Inflammatory macrophage treated with lipopolysaccharide for 4 hours (primary cell): ENCODE measurements at regions not wholly inside any gene's neighbourhood (a gene's known extent, or its start where the extent isn't known, plus 50 kb on each side); places are given as distances from the start of the nearest gene placed in this dataset.
"Not testable (repeated sequence)": the region's sequence is repeated elsewhere in the genome, so short reads cannot be mapped to it uniquely, and the experiment has no call there.

ENCODE experiments used
- DNase-seq: peaks from one replicate; pipeline ENCODE4 v3.0.0-alpha.2; 2020

GRCh38 chr13:42373048-42373812 is 101.3 kb downstream of the AKAP11 start:
- no peak for DNase-seq

- no peak for DNase-seq
Measured at GRCh38 chr13:42375663-42376062, 103.7 kb downstream of the AKAP11 start.

- peak; percentile 55 for DNase-seq
Measured at GRCh38 chr13:42377640-42378382, 105.9 kb downstream of the AKAP11 start.

- no peak for DNase-seq
Measured at GRCh38 chr13:42378383-42378780, 106.4 kb downstream of the AKAP11 start.

- no peak for DNase-seq
Measured at GRCh38 chr13:42379241-42379640, 107.3 kb downstream of the AKAP11 start.

- no peak for DNase-seq
Measured at GRCh38 chr13:42380420-42381164, 108.6 kb downstream of the AKAP11 start.

- DNase-seq, result no peak
Measured at GRCh38 chr13:42381165-42381425, 109.1 kb downstream of the AKAP11 start.

GRCh38 chr13:42381426-42381825 is 109.5 kb downstream of the AKAP11 start:
- not testable (repeated sequence) for DNase-seq

- no peak for DNase-seq
Measured at GRCh38 chr13:42383025-42383424, 111.1 kb downstream of the AKAP11 start.

- DNase-seq, result no peak
Measured at GRCh38 chr13:42384265-42384664, 112.3 kb downstream of the AKAP11 start.

GRCh38 chr13:42388326-42388725 is 116.4 kb downstream of the AKAP11 start:
- DNase-seq, result no peak

GRCh38 chr13:42389041-42389440 is 117.1 kb downstream of the AKAP11 start:
- no peak for DNase-seq

- no peak for DNase-seq
Measured at GRCh38 chr13:42392180-42392579, 120.2 kb downstream of the AKAP11 start.

- no peak for DNase-seq
Measured at GRCh38 chr13:42392716-42393572, 121.0 kb downstream of the AKAP11 start.

GRCh38 chr13:42393573-42394360 is 121.8 kb downstream of the AKAP11 start:
- no peak for DNase-seq

GRCh38 chr13:42394361-42394708 is 122.4 kb downstream of the AKAP11 start:
- DNase-seq, result no peak

- no peak for DNase-seq
Measured at GRCh38 chr13:42394711-42395085, 122.7 kb downstream of the AKAP11 start.

- no peak for DNase-seq
Measured at GRCh38 chr13:42395086-42395821, 123.3 kb downstream of the AKAP11 start.

GRCh38 chr13:42396501-42396900 is 124.5 kb downstream of the AKAP11 start:
- no peak for DNase-seq

- DNase-seq, result no peak
Measured at GRCh38 chr13:42396901-42397655, 125.1 kb downstream of the AKAP11 start.

GRCh38 chr13:42398533-42398932 is 126.6 kb downstream of the AKAP11 start:
- no peak for DNase-seq
